Panc1 (cell line): ENCODE measurements at regions not wholly inside any gene's neighbourhood (a gene's known extent, or its start where the extent isn't known, plus 50 kb on each side); places are given as distances from the start of the nearest gene placed in this dataset.

Source experiments
- ATAC-seq: fragments of 200-7000 bp; cut with Tn5 transposase; 2 replicates; pipeline ENCODE4 v1.9.1; 2020; ENCODE audit warnings: mild to moderate bottlenecking, moderate library complexity
- BruUV-seq: library from RNA; stranded (reverse); fragments of 400-500 nt; replicated peaks from 2 replicates; lab custom pipeline; 2021; lab: Mats Ljungman, UMichigan
- CTCF ChIA-PET: fragments of 300-600 bp; sonication (Branson Sonifier 250); formaldehyde crosslinking; loops from one replicate; lab custom pipeline; 2022; ENCODE audit warnings: antibody characterized with exemption; lab: Charles Lee
- POLR2A ChIA-PET: fragments of 300-600 bp; sonication (Branson Sonifier 250); formaldehyde crosslinking; loops from one replicate; lab custom pipeline; 2022; ENCODE audit warnings: antibody characterized with exemption; lab: Charles Lee
- DNase-seq: peaks from one replicate; pipeline ENCODE4 v3.0.0-alpha.2; 2010; ENCODE audit warnings: low read depth, low spot score
- H3K27ac ChIP-seq: 2 replicates; pipeline ENCODE4 v1.5.1; 2011; ENCODE audit warnings: mild to moderate bottlenecking, low read length, inconsistent platforms
- H3K27me3 ChIP-seq: fragments of 200-500 bp; sonication (Bioruptor generic); 2 replicates; pipeline ENCODE4 v1.6.0; 2014; ENCODE audit warnings: low read length, inconsistent platforms; ENCODE audit not compliant: control insufficient read depth, insufficient read depth
- H3K36me3 ChIP-seq: fragments of 200-500 bp; sonication (Bioruptor generic); 2 replicates; pipeline ENCODE4 v1.5.1; 2014; ENCODE audit warnings: inconsistent platforms, mild to moderate bottlenecking, low read length, moderate library complexity; ENCODE audit not compliant: control insufficient read depth, insufficient read depth
- H3K4me1 ChIP-seq: 2 replicates; pipeline ENCODE4 v1.5.1; 2011; ENCODE audit warnings: inconsistent platforms, mild to moderate bottlenecking, low read length, moderate library complexity; ENCODE audit not compliant: control insufficient read depth, insufficient read depth
- H3K4me3 ChIP-seq, 2 experiments: 2 replicates each; pipeline ENCODE4 v1.5.1; 2011 to 2012; ENCODE audit warnings: low read depth in 2 of 2, low read length in 2 of 2, mild to moderate bottlenecking in 2 of 2, inconsistent platforms in 1 of 2, moderate library complexity in 1 of 2
- H3K9me3 ChIP-seq: fragments of 200-500 bp; sonication (Bioruptor generic); 2 replicates; pipeline ENCODE4 v1.5.1; 2014; ENCODE audit warnings: low read depth, mild to moderate bottlenecking, inconsistent platforms, low read length, moderate library complexity; ENCODE audit not compliant: control insufficient read depth, insufficient read depth
- CTCF ChIP-seq: fragments of 450-650 bp; IDR thresholded peaks from 2 replicates; pipeline ENCODE4 v1.5.1; 2017; ENCODE audit warnings: mild to moderate bottlenecking
- POLR2AphosphoS5 ChIP-seq: IDR thresholded peaks from 2 replicates; pipeline ENCODE4 v1.6.1; 2012; ENCODE audit warnings: mild to moderate bottlenecking, low read depth, low read length, moderate library complexity
- SIN3A ChIP-seq: IDR thresholded peaks from 2 replicates; pipeline ENCODE4 v1.6.1; 2012; ENCODE audit warnings: low read depth, mild to moderate bottlenecking, low read length, moderate library complexity, borderline replicate concordance; ENCODE audit not compliant: insufficient read depth
- TCF7L2 ChIP-seq: IDR thresholded peaks from 2 replicates; pipeline ENCODE4 v1.6.1; 2011; ENCODE audit warnings: mild to moderate bottlenecking, low read depth, low read length, inconsistent platforms
- in situ Hi-C: cut with HindIII; loops from 2 replicates; pipeline ENCODE4 v1.10.0; 2016; ENCODE audit warnings: low sequenced_read_pairs, low pct_unique_long_range_greater_than_20kb
- intact Hi-C: fragments of 100-400 bp; cut with micrococcal nuclease; formaldehyde crosslinking; loops from one replicate; pipeline ENCODE4 v1.10.0; 2022; ENCODE audit not compliant: unreplicated experiment
- TF ChIP-seq, protein P1 (sequence below), 2 experiments: IDR thresholded peaks; 2 replicates each; pipeline ENCODE4 v1.6.1; 2011 to 2012; ENCODE audit warnings: low read depth in 2 of 2, control low read depth in 1 of 2, low read length in 1 of 2, mild to moderate bottlenecking in 1 of 2, moderate library complexity in 1 of 2; ENCODE audit not compliant: insufficient read depth in 1 of 2

- H3K4me1 ChIP-seq = no peaks in the 10 kb centered on the region
- TF ChIP-seq TCF7L2 = no peak
- TF ChIP-seq CTCF = no peak
- TF ChIP-seq, protein P1, sequence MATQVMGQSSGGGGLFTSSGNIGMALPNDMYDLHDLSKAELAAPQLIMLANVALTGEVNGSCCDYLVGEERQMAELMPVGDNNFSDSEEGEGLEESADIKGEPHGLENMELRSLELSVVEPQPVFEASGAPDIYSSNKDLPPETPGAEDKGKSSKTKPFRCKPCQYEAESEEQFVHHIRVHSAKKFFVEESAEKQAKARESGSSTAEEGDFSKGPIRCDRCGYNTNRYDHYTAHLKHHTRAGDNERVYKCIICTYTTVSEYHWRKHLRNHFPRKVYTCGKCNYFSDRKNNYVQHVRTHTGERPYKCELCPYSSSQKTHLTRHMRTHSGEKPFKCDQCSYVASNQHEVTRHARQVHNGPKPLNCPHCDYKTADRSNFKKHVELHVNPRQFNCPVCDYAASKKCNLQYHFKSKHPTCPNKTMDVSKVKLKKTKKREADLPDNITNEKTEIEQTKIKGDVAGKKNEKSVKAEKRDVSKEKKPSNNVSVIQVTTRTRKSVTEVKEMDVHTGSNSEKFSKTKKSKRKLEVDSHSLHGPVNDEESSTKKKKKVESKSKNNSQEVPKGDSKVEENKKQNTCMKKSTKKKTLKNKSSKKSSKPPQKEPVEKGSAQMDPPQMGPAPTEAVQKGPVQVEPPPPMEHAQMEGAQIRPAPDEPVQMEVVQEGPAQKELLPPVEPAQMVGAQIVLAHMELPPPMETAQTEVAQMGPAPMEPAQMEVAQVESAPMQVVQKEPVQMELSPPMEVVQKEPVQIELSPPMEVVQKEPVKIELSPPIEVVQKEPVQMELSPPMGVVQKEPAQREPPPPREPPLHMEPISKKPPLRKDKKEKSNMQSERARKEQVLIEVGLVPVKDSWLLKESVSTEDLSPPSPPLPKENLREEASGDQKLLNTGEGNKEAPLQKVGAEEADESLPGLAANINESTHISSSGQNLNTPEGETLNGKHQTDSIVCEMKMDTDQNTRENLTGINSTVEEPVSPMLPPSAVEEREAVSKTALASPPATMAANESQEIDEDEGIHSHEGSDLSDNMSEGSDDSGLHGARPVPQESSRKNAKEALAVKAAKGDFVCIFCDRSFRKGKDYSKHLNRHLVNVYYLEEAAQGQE (IDR thresholded peaks at IDR 0.05; ENCODE audit: insufficient read depth in 1 of 2, low read depth in 2 of 2, low read length in 1 of 2) = no peak
- no peak for TF ChIP-seq POLR2AphosphoS5
- TF ChIP-seq SIN3A = no peak
- H3K9me3 ChIP-seq = no peaks in the 10 kb centered on the region
- no peak overlapping the region for H3K4me3 ChIP-seq
- in situ Hi-C loops = no loop called here
- ChIA-PET POLR2A (no interaction called here), CTCF (no interaction called here)
- H3K27ac ChIP-seq = no peak overlapping the region
- no peak for DNase-seq
- intact Hi-C loops = no loop called here
- H3K27me3 ChIP-seq = no peaks in the 10 kb centered on the region
- ATAC-seq = no peak
- no peaks in the 10 kb centered on the region for H3K36me3 ChIP-seq
- BruUV-seq = no TSS peak
These were observed 162.9 kb upstream of the FTMT start for GRCh38 chr5:121688781-121689180.

- in situ Hi-C loops (no loop called here), intact Hi-C loops (no loop called here)
- no peaks in the 10 kb centered on the region for H3K4me1 ChIP-seq
- TF ChIP-seq TCF7L2 (no peak), CTCF (no peak), SIN3A (no peak), POLR2AphosphoS5 (no peak)
- TF ChIP-seq, protein P1 (IDR thresholded peaks at IDR 0.05; ENCODE audit: insufficient read depth in 1 of 2, low read depth in 2 of 2, low read length in 1 of 2) = no peak
- no peak overlapping the region for H3K4me3 ChIP-seq
- no peaks in the 10 kb centered on the region for H3K27me3 ChIP-seq
- H3K9me3 ChIP-seq = no peaks in the 10 kb centered on the region
- ATAC-seq = no peak
- no TSS peak for BruUV-seq
- no peak for DNase-seq
- H3K36me3 ChIP-seq = no peaks in the 10 kb centered on the region
- H3K27ac ChIP-seq = no peak overlapping the region
- CTCF ChIA-PET = no interaction called here
- POLR2A ChIA-PET = no interaction called here
These were observed 160.2 kb upstream of the FTMT start for GRCh38 chr5:121691478-121691877.
